ENCODE measurements at regions not wholly inside any gene's neighbourhood (a gene's known extent, or its start where the extent isn't known, plus 50 kb on each side); places are given as distances from the start of the nearest gene placed in this dataset.

- H3K9me3 ChIP-seq (replicated peaks; ENCODE audit: control insufficient read depth, insufficient read depth, low read length) = no peaks in the 10 kb centered on the region
- H3K4me2 ChIP-seq (ENCODE audit: control insufficient read depth, insufficient read depth) = no peak overlapping the region
- ChIA-PET SMC1A (ENCODE audit: uncharacterized antibody, unreplicated experiment) (no interaction called here), RAD21 (ENCODE audit: unreplicated experiment) (no interaction called here), CTCF (no interaction called here), POLR2A (interaction anchor here (0.9 kb wide), 1 partner anchor 18 kb away, joined by 3 read pairs; no protein-coding TSS in a partner anchor)
- DNase-seq (ENCODE audit: low read depth, low spot score) (no peak), ATAC-seq (no peak), FAIRE-seq (no peak)
- H3K4me1 ChIP-seq (ENCODE audit: control insufficient read depth, insufficient read depth, low read length) = no peaks in the 10 kb centered on the region
- 33% methylated on average over 3 of the region's 3 CpGs for WGBS (ENCODE audit: insufficient coverage, insufficient replicate concordance, low lambda C conversion rate, missing lambda C conversion rate)
- no peaks in the 10 kb centered on the region for H3K27me3 ChIP-seq (replicated peaks in 1 of 2; ENCODE audit: control insufficient read depth in 2 of 2, insufficient read depth in 2 of 2, low read length in 1 of 2)
- no TSS peak for BruUV-seq (replicated peaks)
- no peaks in the 10 kb centered on the region for H4K20me1 ChIP-seq (ENCODE audit: control insufficient read depth, insufficient read depth)
- H3K9ac ChIP-seq (ENCODE audit: control insufficient read depth, insufficient read depth, low read length) = no peak overlapping the region
- in situ Hi-C loops (cut with MboI) (no loop called here), intact Hi-C loops (cut with micrococcal nuclease; ENCODE audit: unreplicated experiment) (no loop called here)
- H3K79me2 ChIP-seq (ENCODE audit: control insufficient read depth, insufficient read depth, low read length) = no peaks in the 10 kb centered on the region
- no peak for TF ChIP-seq SIX5 (IDR thresholded peaks at IDR 0.05; ENCODE audit: low read depth, low read length, severe bottlenecking)
- TF ChIP-seq ZNF592 (IDR thresholded peaks at IDR 0.05) = no peak
- no peak for TF ChIP-seq SMC3 (IDR thresholded peaks at IDR 0.05; ENCODE audit: borderline replicate concordance, low read length)
- no peak for TF ChIP-seq NBN (IDR thresholded peaks at IDR 0.05)
- no peak for TF ChIP-seq TBL1XR1 (IDR thresholded peaks at IDR 0.05; ENCODE audit: low read depth, low read length)
- TF ChIP-seq TCF12 (IDR thresholded peaks at IDR 0.05; ENCODE audit: low read depth, low read length) = no peak
- no peak for TF ChIP-seq MLLT1 (IDR thresholded peaks at IDR 0.05)
- TF ChIP-seq EP300 (IDR thresholded peaks at IDR 0.05; ENCODE audit: borderline replicate concordance in 1 of 2, control insufficient read depth in 1 of 2, low read depth in 2 of 2, low read length in 2 of 2) = no peak
- TF ChIP-seq POU2F2 (IDR thresholded peaks at IDR 0.05; ENCODE audit: borderline replicate concordance, low read depth, low read length) = no peak
- TF ChIP-seq MYC (IDR thresholded peaks at IDR 0.05; ENCODE audit: insufficient read depth, insufficient read length, insufficient replicate concordance, low read length, severe bottlenecking) = no peak
- TF ChIP-seq EZH2 (IDR thresholded peaks at IDR 0.05; ENCODE audit: borderline replicate concordance, control insufficient read depth, low read depth, low read length) = no peak
- TF ChIP-seq JUND (IDR thresholded peaks at IDR 0.05; ENCODE audit: low read depth, low read length) = no peak
- TF ChIP-seq SREBF1 (IDR thresholded peaks at IDR 0.05; ENCODE audit: low read length) = no peak
- no peak for TF ChIP-seq HDAC2 (IDR thresholded peaks at IDR 0.05)
- no peak for TF ChIP-seq MAX (IDR thresholded peaks at IDR 0.05; ENCODE audit: low read depth, low read length)
- TF ChIP-seq EGR1 (IDR thresholded peaks at IDR 0.05; ENCODE audit: borderline replicate concordance in 1 of 2, low read depth in 2 of 2, low read length in 2 of 2) = no peak
- TF ChIP-seq, protein P1, sequence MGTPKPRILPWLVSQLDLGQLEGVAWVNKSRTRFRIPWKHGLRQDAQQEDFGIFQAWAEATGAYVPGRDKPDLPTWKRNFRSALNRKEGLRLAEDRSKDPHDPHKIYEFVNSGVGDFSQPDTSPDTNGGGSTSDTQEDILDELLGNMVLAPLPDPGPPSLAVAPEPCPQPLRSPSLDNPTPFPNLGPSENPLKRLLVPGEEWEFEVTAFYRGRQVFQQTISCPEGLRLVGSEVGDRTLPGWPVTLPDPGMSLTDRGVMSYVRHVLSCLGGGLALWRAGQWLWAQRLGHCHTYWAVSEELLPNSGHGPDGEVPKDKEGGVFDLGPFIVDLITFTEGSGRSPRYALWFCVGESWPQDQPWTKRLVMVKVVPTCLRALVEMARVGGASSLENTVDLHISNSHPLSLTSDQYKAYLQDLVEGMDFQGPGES (IDR thresholded peaks at IDR 0.05) = no peak
- H3K27ac ChIP-seq (ENCODE audit: control insufficient read depth, insufficient read depth) = no peak overlapping the region
- H2AFZ ChIP-seq (ENCODE audit: control insufficient read depth, low read depth, low read length) = no peak overlapping the region
- H3K4me3 ChIP-seq = no peak overlapping the region
- no peaks in the 10 kb centered on the region for H3K36me3 ChIP-seq (ENCODE audit: control insufficient read depth in 2 of 2, insufficient read depth in 2 of 2, low read length in 1 of 2)
Measured at GRCh38 chr12:114093520-114093919, 127.4 kb upstream of the RBM19 start.

All from GM12878 (cell line).